MM.1S (cell line): ENCODE measurements at regions not wholly inside any gene's neighbourhood (a gene's known extent, or its start where the extent isn't known, plus 50 kb on each side); places are given as distances from the start of the nearest gene placed in this dataset.

Source experiments
- DNase-seq: peaks from one replicate; pipeline ENCODE4 v3.0.0-alpha.2; 2015
- H2AFZ ChIP-seq: fragments of 300-600 bp; sonication (generic); 2 replicates; pipeline ENCODE4 v1.6.0; 2016; ENCODE audit warnings: antibody characterized with exemption, low read length
- H3F3A ChIP-seq: fragments of 300-600 bp; sonication (generic); 2 replicates; pipeline ENCODE4 v1.6.1; 2016; ENCODE audit warnings: mild to moderate bottlenecking, antibody characterized with exemption, low read length, moderate library complexity, mixed read lengths; ENCODE audit not compliant: insufficient read depth
- H3K27ac ChIP-seq: fragments of 300-600 bp; sonication (generic); 2 replicates; pipeline ENCODE4 v1.5.1; 2016; ENCODE audit warnings: mild to moderate bottlenecking, low read length
- H3K27me3 ChIP-seq: fragments of 300-600 bp; sonication (generic); replicated peaks from 2 replicates; pipeline ENCODE4 v1.6.0; 2016; ENCODE audit warnings: low read length; ENCODE audit not compliant: insufficient read depth
- H3K36me3 ChIP-seq: fragments of 300-600 bp; sonication (generic); replicated peaks from 2 replicates; pipeline ENCODE4 v1.6.1; 2016; ENCODE audit warnings: mild to moderate bottlenecking, low read length, mixed read lengths; ENCODE audit not compliant: insufficient read depth
- H3K4me1 ChIP-seq: fragments of 300-600 bp; sonication (generic); 2 replicates; pipeline ENCODE4 v1.6.1; 2016; ENCODE audit warnings: low read length, mixed read lengths
- H3K4me2 ChIP-seq: fragments of 300-600 bp; sonication (generic); 2 replicates; pipeline ENCODE4 v1.6.0; 2016; ENCODE audit warnings: low read depth, low read length
- H3K4me3 ChIP-seq: fragments of 300-600 bp; sonication (generic); 2 replicates; pipeline ENCODE4 v1.5.1; 2016; ENCODE audit warnings: low read length, mixed read lengths
- H3K79me2 ChIP-seq: fragments of 300-600 bp; sonication (generic); 2 replicates; pipeline ENCODE4 v1.6.1; 2016; ENCODE audit warnings: mixed run types, low read length, mixed read lengths
- H3K9ac ChIP-seq: fragments of 300-600 bp; sonication (generic); 2 replicates; pipeline ENCODE4 v1.6.1; 2016; ENCODE audit warnings: low read length, mixed read lengths
- H3K9me2 ChIP-seq: fragments of 300-600 bp; sonication (generic); replicated peaks from 2 replicates; pipeline ENCODE4 v1.6.1; 2016; ENCODE audit warnings: mild to moderate bottlenecking, low read length, mixed read lengths; ENCODE audit not compliant: insufficient read depth
- H3K9me3 ChIP-seq: fragments of 300-600 bp; sonication (generic); replicated peaks from 2 replicates; pipeline ENCODE4 v1.6.1; 2016; ENCODE audit warnings: mild to moderate bottlenecking, low read length, mixed read lengths; ENCODE audit not compliant: insufficient read depth
- H4K20me1 ChIP-seq: fragments of 300-600 bp; sonication (generic); 2 replicates; pipeline ENCODE4 v1.6.1; 2016; ENCODE audit warnings: mild to moderate bottlenecking, low read length, moderate library complexity, mixed read lengths; ENCODE audit not compliant: insufficient read depth
- CTCF ChIP-seq: fragments of 300-600 bp; sonication (generic); IDR thresholded peaks from 2 replicates; pipeline ENCODE4 v1.5.1; 2016; ENCODE audit warnings: antibody characterized with exemption, low read length, mixed read lengths
- EZH2 ChIP-seq: fragments of 300-600 bp; sonication (generic); optimal IDR thresholded peaks from 2 replicates; pipeline ENCODE3; 2017; ENCODE audit warnings: low read depth, mild to moderate bottlenecking, antibody characterized with exemption, low read length, mixed read lengths
- EZH2phosphoT487 ChIP-seq: fragments of 300-600 bp; sonication (generic); IDR thresholded peaks from 2 replicates; pipeline ENCODE4 v1.6.1; 2018; ENCODE audit warnings: antibody characterized with exemption, low read length

- Histone ChIP-seq H3K9me3 (no peaks in the 10 kb centered on the region), H3K27me3 (no peaks in the 10 kb centered on the region), H3K4me1 (no peaks in the 10 kb centered on the region), H3K4me3 (no peak overlapping the region), H3K36me3 (no peaks in the 10 kb centered on the region), H3K4me2 (no peak overlapping the region), H2AFZ (no peak overlapping the region), H3F3A (no peaks in the 10 kb centered on the region), H4K20me1 (no peaks in the 10 kb centered on the region), H3K79me2 (no peaks in the 10 kb centered on the region), H3K9me2 (no peaks in the 10 kb centered on the region), H3K27ac (no peak overlapping the region), H3K9ac (no peak overlapping the region)
- no peak for DNase-seq
- TF ChIP-seq EZH2 (no peak), EZH2phosphoT487 (no peak), CTCF (no peak)
Observed at GRCh38 chr11:13184295-13184794, 93.2 kb upstream of the BMAL1 start.

- no peaks in the 10 kb centered on the region for H3K9me3 ChIP-seq
- H3K27ac ChIP-seq: no peak overlapping the region
- no peaks in the 10 kb centered on the region for H3K36me3 ChIP-seq
- no peaks in the 10 kb centered on the region for H3K27me3 ChIP-seq
- DNase-seq: no peak
- H3K4me3 ChIP-seq: no peak overlapping the region
- H2AFZ ChIP-seq: no peak overlapping the region
- H4K20me1 ChIP-seq: no peaks in the 10 kb centered on the region
- H3K9me2 ChIP-seq: no peaks in the 10 kb centered on the region
- no peak overlapping the region for H3K4me2 ChIP-seq
- H3K4me1 ChIP-seq: no peaks in the 10 kb centered on the region
- no peak for TF ChIP-seq EZH2phosphoT487
- TF ChIP-seq EZH2: no peak
- TF ChIP-seq CTCF: no peak
- H3F3A ChIP-seq: no peaks in the 10 kb centered on the region
- H3K9ac ChIP-seq: no peak overlapping the region
- H3K79me2 ChIP-seq: no peaks in the 10 kb centered on the region
Observed at GRCh38 chr11:13188179-13188578, 89.4 kb upstream of the BMAL1 start.

GRCh38 chr11:13189561-13190426 is 87.8 kb upstream of the BMAL1 start:
- Histone ChIP-seq H3K79me2 (no peaks in the 10 kb centered on the region), H2AFZ (no peak overlapping the region), H3K4me3 (no peak overlapping the region), H3K9me3 (no peaks in the 10 kb centered on the region), H3K36me3 (no peaks in the 10 kb centered on the region), H3K27me3 (no peaks in the 10 kb centered on the region), H3K4me1 (no peaks in the 10 kb centered on the region), H3K27ac (no peak overlapping the region), H3K9me2 (no peaks in the 10 kb centered on the region), H3K9ac (no peak overlapping the region), H3F3A (no peaks in the 10 kb centered on the region), H4K20me1 (no peaks in the 10 kb centered on the region), H3K4me2 (no peak overlapping the region)
- TF ChIP-seq EZH2phosphoT487: no peak
- no peak for TF ChIP-seq CTCF
- no peak for TF ChIP-seq EZH2
- no peak for DNase-seq
